ENCODE measurements at regions not wholly inside any gene's neighbourhood (a gene's known extent, or its start where the extent isn't known, plus 50 kb on each side); places are given as distances from the start of the nearest gene placed in this dataset.

DNA sequence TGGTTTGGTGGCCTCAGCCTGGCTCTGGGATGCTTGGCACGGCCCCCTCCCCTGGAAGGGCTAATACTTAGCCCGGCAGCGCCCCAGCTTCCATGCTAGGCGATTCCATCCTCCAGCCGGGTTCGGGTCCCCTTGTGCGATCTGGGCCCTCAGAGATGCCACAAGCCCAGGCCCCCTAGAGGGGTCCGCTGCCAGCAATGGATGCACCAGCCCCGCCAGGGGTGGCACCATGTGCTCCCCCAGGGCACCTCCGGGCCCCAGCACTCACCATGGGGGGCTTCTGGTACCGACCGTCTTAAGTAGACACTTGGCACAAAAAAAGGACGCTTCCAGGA, 125.7 kb upstream of the KCTD7 start:
- H2AFZ ChIP-seq (ENCODE audit: low read length) = no peak overlapping the region
- H3K9me3 ChIP-seq (ENCODE audit: low read length) = no peaks in the 10 kb centered on the region
- no TSS peak for BruUV-seq (replicated peaks)
- CTCF ChIA-PET (ENCODE audit: unreplicated experiment) = no interaction called here
- H3K9me2 ChIP-seq (ENCODE audit: insufficient read depth, low read length) = no peaks in the 10 kb centered on the region
- no peak overlapping the region for H3K4me3 ChIP-seq (ENCODE audit: low read depth, low read length, poor library complexity, severe bottlenecking)
- H3K4me2 ChIP-seq (ENCODE audit: low read length) = no peak overlapping the region
- no peaks in the 10 kb centered on the region for H4K20me1 ChIP-seq (ENCODE audit: insufficient read depth, low read length)
- TF ChIP-seq EZH2phosphoT487 (IDR thresholded peaks at IDR 0.05; ENCODE audit: borderline replicate concordance, low read depth, low read length) = no peak
- TF ChIP-seq, protein P1, sequence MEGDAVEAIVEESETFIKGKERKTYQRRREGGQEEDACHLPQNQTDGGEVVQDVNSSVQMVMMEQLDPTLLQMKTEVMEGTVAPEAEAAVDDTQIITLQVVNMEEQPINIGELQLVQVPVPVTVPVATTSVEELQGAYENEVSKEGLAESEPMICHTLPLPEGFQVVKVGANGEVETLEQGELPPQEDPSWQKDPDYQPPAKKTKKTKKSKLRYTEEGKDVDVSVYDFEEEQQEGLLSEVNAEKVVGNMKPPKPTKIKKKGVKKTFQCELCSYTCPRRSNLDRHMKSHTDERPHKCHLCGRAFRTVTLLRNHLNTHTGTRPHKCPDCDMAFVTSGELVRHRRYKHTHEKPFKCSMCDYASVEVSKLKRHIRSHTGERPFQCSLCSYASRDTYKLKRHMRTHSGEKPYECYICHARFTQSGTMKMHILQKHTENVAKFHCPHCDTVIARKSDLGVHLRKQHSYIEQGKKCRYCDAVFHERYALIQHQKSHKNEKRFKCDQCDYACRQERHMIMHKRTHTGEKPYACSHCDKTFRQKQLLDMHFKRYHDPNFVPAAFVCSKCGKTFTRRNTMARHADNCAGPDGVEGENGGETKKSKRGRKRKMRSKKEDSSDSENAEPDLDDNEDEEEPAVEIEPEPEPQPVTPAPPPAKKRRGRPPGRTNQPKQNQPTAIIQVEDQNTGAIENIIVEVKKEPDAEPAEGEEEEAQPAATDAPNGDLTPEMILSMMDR (conservative IDR thresholded peaks at IDR 0.05; ENCODE audit: low read length) = no peak
- POLR2A ChIA-PET = no interaction called here
- no peak overlapping the region for H3K27ac ChIP-seq (ENCODE audit: low read depth, low read length, poor library complexity, severe bottlenecking)
- intact Hi-C loops (cut with micrococcal nuclease; ENCODE audit: unreplicated experiment) = no loop called here
- no peaks in the 10 kb centered on the region for H3K79me2 ChIP-seq (ENCODE audit: insufficient read depth, low read depth, low read length)
- no peak for DNase-seq (ENCODE audit: low spot score)
- no peaks in the 10 kb centered on the region for H3K36me3 ChIP-seq (ENCODE audit: insufficient read depth, low read length)
- H3K4me1 ChIP-seq (ENCODE audit: insufficient read depth, low read length, poor library complexity, severe bottlenecking) = peaks cover 4% of the 10 kb centered on the region

DNA sequence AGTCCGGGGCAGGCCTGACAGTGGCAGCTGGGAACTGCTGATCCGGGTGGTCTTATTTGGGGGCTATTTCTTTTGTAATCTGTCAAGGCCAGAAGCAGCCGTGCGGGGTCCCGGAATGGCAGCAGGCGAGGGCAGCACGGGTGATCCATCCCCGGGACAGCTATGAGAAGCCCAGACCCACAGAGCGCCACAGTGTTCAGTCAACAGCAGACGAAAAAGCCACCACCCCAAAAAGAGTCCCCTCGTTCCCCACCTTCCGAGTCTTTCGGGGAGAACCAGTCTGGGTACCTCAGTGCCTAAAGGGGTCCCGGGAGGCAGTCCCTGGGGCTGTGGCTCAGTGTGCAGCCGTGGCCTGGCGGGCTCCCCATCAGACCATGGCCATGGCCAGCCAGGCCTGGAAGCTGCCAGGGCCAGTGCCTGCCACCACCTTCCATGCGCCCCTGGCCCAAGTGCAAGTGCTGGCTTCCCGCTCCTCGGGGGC, 125.1 kb upstream of the KCTD7 start:
- Histone ChIP-seq H3K36me3 (ENCODE audit: insufficient read depth, low read length) (no peaks in the 10 kb centered on the region), H3K9me3 (ENCODE audit: low read length) (no peaks in the 10 kb centered on the region), H3K4me1 (ENCODE audit: insufficient read depth, low read length, poor library complexity, severe bottlenecking) (peaks cover 4% of the 10 kb centered on the region), H3K9me2 (ENCODE audit: insufficient read depth, low read length) (no peaks in the 10 kb centered on the region), H2AFZ (ENCODE audit: low read length) (no peak overlapping the region), H3K27ac (ENCODE audit: low read depth, low read length, poor library complexity, severe bottlenecking) (no peak overlapping the region), H3K4me2 (ENCODE audit: low read length) (no peak overlapping the region), H3K79me2 (ENCODE audit: insufficient read depth, low read depth, low read length) (no peaks in the 10 kb centered on the region), H3K4me3 (ENCODE audit: low read depth, low read length, poor library complexity, severe bottlenecking) (no peak overlapping the region), H4K20me1 (ENCODE audit: insufficient read depth, low read length) (no peaks in the 10 kb centered on the region)
- no peak for TF ChIP-seq EZH2phosphoT487 (IDR thresholded peaks at IDR 0.05; ENCODE audit: borderline replicate concordance, low read depth, low read length)
- TF ChIP-seq, protein P1 (conservative IDR thresholded peaks at IDR 0.05; ENCODE audit: low read length) = no peak
- no TSS peak for BruUV-seq (replicated peaks)
- intact Hi-C loops (cut with micrococcal nuclease; ENCODE audit: unreplicated experiment) = no loop called here
- DNase-seq (ENCODE audit: low spot score) = no peak
- ChIA-PET CTCF (ENCODE audit: unreplicated experiment) (no interaction called here), POLR2A (no interaction called here)

DNA sequence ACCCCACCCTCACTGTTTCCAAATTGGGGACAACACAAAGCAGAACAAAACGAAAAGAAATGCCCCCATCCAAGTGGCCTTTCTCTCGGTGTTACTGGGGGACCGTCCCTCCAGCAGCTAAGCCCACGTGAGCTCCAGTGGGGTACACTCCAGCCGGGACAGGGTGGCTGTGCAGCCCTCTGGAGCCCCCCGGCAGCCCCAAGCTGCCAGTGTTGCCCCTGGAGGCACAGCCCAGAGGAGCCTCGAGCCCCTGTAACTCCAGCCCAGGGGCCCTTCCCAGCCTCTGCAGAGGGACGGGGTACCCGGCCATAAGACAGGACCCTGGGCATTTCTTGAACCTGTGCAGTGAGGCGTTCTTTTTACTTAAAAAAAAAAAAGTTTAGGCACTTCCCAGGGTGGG, 124.5 kb upstream of the KCTD7 start:
- no peak overlapping the region for H3K4me2 ChIP-seq (ENCODE audit: low read length)
- H3K79me2 ChIP-seq (ENCODE audit: insufficient read depth, low read depth, low read length) = no peaks in the 10 kb centered on the region
- H4K20me1 ChIP-seq (ENCODE audit: insufficient read depth, low read length) = no peaks in the 10 kb centered on the region
- peaks cover 4% of the 10 kb centered on the region for H3K4me1 ChIP-seq (ENCODE audit: insufficient read depth, low read length, poor library complexity, severe bottlenecking)
- CTCF ChIA-PET (ENCODE audit: unreplicated experiment) = no interaction called here
- TF ChIP-seq, protein P1 (conservative IDR thresholded peaks at IDR 0.05; ENCODE audit: low read length) = no peak
- no peak for TF ChIP-seq EZH2phosphoT487 (IDR thresholded peaks at IDR 0.05; ENCODE audit: borderline replicate concordance, low read depth, low read length)
- POLR2A ChIA-PET = no interaction called here
- BruUV-seq (replicated peaks) = no TSS peak
- DNase-seq (ENCODE audit: low spot score) = no peak
- no peaks in the 10 kb centered on the region for H3K36me3 ChIP-seq (ENCODE audit: insufficient read depth, low read length)
- no peak overlapping the region for H3K4me3 ChIP-seq (ENCODE audit: low read depth, low read length, poor library complexity, severe bottlenecking)
- H3K9me3 ChIP-seq (ENCODE audit: low read length) = no peaks in the 10 kb centered on the region
- H3K9me2 ChIP-seq (ENCODE audit: insufficient read depth, low read length) = no peaks in the 10 kb centered on the region
- H2AFZ ChIP-seq (ENCODE audit: low read length) = no peak overlapping the region
- no peak overlapping the region for H3K27ac ChIP-seq (ENCODE audit: low read depth, low read length, poor library complexity, severe bottlenecking)
- intact Hi-C loops (cut with micrococcal nuclease; ENCODE audit: unreplicated experiment) = no loop called here
